Endodermal cell (in vitro differentiated cells): ENCODE measurements at regions not wholly inside any gene's neighbourhood (a gene's known extent, or its start where the extent isn't known, plus 50 kb on each side); places are given as distances from the start of the nearest gene placed in this dataset.

ENCODE experiments used
- DNase-seq: peaks from one replicate; pipeline ENCODE4 v3.0.0-alpha.2; 2017
- H3K27ac ChIP-seq: 2 replicates; pipeline ENCODE4 v1.5.1; 2013; ENCODE audit warnings: mild to moderate bottlenecking, low read depth, low read length, moderate library complexity
- H3K27me3 ChIP-seq: 2 replicates; pipeline ENCODE4 v1.6.1; 2013; ENCODE audit warnings: mild to moderate bottlenecking, low read length, moderate library complexity; ENCODE audit not compliant: insufficient read depth, control insufficient read depth, poor library complexity, severe bottlenecking
- H3K36me3 ChIP-seq: 2 replicates; pipeline ENCODE4 v1.7.0; 2013; ENCODE audit warnings: mild to moderate bottlenecking, low read length, moderate library complexity; ENCODE audit not compliant: control insufficient read depth, insufficient read depth
- H3K4me1 ChIP-seq: one replicate; pipeline ENCODE4 v1.7.0; 2013; ENCODE audit warnings: low read length; ENCODE audit not compliant: control insufficient read depth, insufficient read depth
- H3K4me3 ChIP-seq: 2 replicates; pipeline ENCODE4 v1.5.1; 2013; ENCODE audit warnings: mild to moderate bottlenecking, low read length, moderate library complexity
- H3K9ac ChIP-seq: 2 replicates; pipeline ENCODE4 v1.6.1; 2013; ENCODE audit warnings: mild to moderate bottlenecking, low read length, moderate library complexity; ENCODE audit not compliant: poor library complexity, severe bottlenecking; ENCODE audit errors: extremely low read depth
- H3K9me3 ChIP-seq: 2 replicates; pipeline ENCODE4 v1.6.1; 2013; ENCODE audit warnings: mild to moderate bottlenecking, low read length, moderate library complexity; ENCODE audit not compliant: control insufficient read depth
- H3K27ac Mint-ChIP-seq: 2 replicates; pipeline ENCODE4 v1.8.0; 2020; ENCODE audit warnings: mixed read lengths
- H3K27me3 Mint-ChIP-seq: 2 replicates; pipeline ENCODE4 v1.8.0; 2021; ENCODE audit warnings: mild to moderate bottlenecking, mixed read lengths; ENCODE audit not compliant: insufficient read depth
- H3K36me3 Mint-ChIP-seq: 2 replicates; pipeline ENCODE4 v1.8.0; 2020; ENCODE audit warnings: low read depth, mixed read lengths
- H3K4me1 Mint-ChIP-seq: 2 replicates; pipeline ENCODE4 v1.8.0; 2020; ENCODE audit warnings: mixed read lengths
- H3K4me3 Mint-ChIP-seq: 2 replicates; pipeline ENCODE4 v1.8.0; 2020; ENCODE audit warnings: mild to moderate bottlenecking, moderate library complexity, mixed read lengths
- H3K9me3 Mint-ChIP-seq: 2 replicates; pipeline ENCODE4 v1.8.0; 2020; ENCODE audit warnings: mild to moderate bottlenecking, mixed read lengths
- WGBS, 2 experiments: methylation state at CpG; one replicate each; pipeline versions ENCODE4 v1.1.5 to v1.1.7; 2013; ENCODE audit warnings: missing lambda C conversion rate in 2 of 2, mixed read lengths in 1 of 2; ENCODE audit not compliant: insufficient coverage in 1 of 2, insufficient read length in 1 of 2; 5-methylcytosine and 5-hydroxymethylcytosine counted together
- TF ChIP-seq, protein P1 (sequence below): fragments of 200-600 bp; sonication (generic); conservative IDR thresholded peaks from 2 replicates; pipeline ENCODE4 v1.5.0; 2021; ENCODE audit warnings: antibody characterized with exemption, mild to moderate bottlenecking

DNA sequence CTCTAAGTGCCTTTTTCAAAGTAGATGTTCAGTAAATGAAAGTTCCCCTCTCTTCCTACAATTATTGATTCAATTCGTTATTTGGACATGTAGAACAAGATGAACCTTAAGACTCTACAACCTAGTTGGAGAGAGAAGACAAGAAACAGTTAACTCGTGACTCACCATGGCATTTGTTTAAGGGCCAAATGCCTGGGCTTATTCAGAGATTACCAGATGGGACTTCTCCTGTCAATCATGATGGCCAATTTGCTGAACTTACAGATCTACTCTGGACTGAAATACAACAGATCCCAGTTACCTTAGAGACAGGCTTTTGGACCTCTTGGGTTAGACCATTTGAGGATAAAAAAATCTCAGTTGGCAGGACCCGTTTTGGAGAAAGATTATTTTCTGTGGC, 93.5 kb downstream of the C1orf94 start:
- 64 to 73% methylated on average over 2 to 3 of the region's 3 CpGs for WGBS, 2 experiments
- H3K9me3 Mint-ChIP-seq = no peaks in the 10 kb centered on the region
- Histone ChIP-seq H3K27ac (no peak overlapping the region), H3K27me3 (peaks cover 12% of the 10 kb centered on the region), H3K4me1 (no peaks in the 10 kb centered on the region), H3K36me3 (no peaks in the 10 kb centered on the region), H3K9me3 (no peaks in the 10 kb centered on the region), H3K9ac (no peak overlapping the region), H3K4me3 (no peak overlapping the region)
- no peak overlapping the region for H3K4me3 Mint-ChIP-seq
- peaks cover 38% of the 10 kb centered on the region for H3K27me3 Mint-ChIP-seq
- no peaks in the 10 kb centered on the region for H3K4me1 Mint-ChIP-seq
- no peaks in the 10 kb centered on the region for H3K36me3 Mint-ChIP-seq
- no peak overlapping the region for H3K27ac Mint-ChIP-seq
- TF ChIP-seq, protein P1, sequence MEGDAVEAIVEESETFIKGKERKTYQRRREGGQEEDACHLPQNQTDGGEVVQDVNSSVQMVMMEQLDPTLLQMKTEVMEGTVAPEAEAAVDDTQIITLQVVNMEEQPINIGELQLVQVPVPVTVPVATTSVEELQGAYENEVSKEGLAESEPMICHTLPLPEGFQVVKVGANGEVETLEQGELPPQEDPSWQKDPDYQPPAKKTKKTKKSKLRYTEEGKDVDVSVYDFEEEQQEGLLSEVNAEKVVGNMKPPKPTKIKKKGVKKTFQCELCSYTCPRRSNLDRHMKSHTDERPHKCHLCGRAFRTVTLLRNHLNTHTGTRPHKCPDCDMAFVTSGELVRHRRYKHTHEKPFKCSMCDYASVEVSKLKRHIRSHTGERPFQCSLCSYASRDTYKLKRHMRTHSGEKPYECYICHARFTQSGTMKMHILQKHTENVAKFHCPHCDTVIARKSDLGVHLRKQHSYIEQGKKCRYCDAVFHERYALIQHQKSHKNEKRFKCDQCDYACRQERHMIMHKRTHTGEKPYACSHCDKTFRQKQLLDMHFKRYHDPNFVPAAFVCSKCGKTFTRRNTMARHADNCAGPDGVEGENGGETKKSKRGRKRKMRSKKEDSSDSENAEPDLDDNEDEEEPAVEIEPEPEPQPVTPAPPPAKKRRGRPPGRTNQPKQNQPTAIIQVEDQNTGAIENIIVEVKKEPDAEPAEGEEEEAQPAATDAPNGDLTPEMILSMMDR = no peak
- DNase-seq = no peak

DNA sequence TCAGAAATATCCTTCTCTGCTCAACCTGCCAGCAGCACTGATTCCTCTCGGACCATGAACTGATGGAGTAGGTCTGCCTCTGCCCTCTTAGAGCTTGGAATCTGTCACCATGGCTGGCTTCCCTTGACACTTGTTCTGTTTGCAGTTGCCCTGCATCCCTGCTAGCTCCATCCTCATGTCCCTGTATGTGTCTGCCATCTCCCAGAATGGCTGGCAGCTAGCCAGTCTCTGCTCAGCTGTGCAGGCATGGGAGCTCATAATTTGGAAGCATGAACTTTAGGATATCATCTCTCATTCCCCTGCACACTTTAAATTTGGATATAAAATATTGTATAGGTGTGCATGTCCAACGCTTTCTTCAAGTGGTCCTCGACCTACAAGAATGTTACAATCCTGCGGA, 95.4 kb downstream of the C1orf94 start:
- no peak overlapping the region for H3K27ac ChIP-seq
- TF ChIP-seq, protein P1 = no peak
- no peak overlapping the region for H3K4me3 Mint-ChIP-seq
- no peaks in the 10 kb centered on the region for H3K27me3 ChIP-seq
- H3K9ac ChIP-seq = no peak overlapping the region
- DNase-seq = peak; percentile 7
- H3K27me3 Mint-ChIP-seq = peaks cover 29% of the 10 kb centered on the region
- no peaks in the 10 kb centered on the region for H3K4me1 ChIP-seq
- no peaks in the 10 kb centered on the region for H3K9me3 Mint-ChIP-seq
- 89 to 90% methylated on average over 4 of the region's 4 CpGs for WGBS, 2 experiments
- no peaks in the 10 kb centered on the region for H3K36me3 Mint-ChIP-seq
- no peak overlapping the region for H3K27ac Mint-ChIP-seq
- no peaks in the 10 kb centered on the region for H3K36me3 ChIP-seq
- H3K9me3 ChIP-seq = no peaks in the 10 kb centered on the region
- no peak overlapping the region for H3K4me3 ChIP-seq
- no peaks in the 10 kb centered on the region for H3K4me1 Mint-ChIP-seq

DNA sequence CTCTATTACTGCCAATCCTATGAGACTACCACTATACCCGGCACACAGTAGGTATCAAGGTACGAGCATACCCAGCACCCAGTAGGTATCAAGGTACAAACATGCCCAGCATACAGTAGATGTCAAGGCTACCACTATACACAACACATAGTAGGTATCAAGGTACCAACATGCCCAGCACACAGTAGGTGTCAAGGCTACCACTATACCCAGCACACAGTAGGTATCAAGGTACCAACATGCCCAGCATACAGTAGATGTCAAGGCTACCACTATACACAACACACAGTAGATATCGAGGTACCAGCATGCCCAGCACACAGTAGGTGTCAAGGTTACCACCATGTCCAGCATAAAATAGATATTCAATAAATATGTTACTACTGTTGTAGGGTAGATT, 98.4 kb downstream of the C1orf94 start:
- DNase-seq = no peak
- no peaks in the 10 kb centered on the region for H3K36me3 ChIP-seq
- Mint-ChIP-seq H3K27ac (no peak overlapping the region), H3K9me3 (no peaks in the 10 kb centered on the region), H3K4me3 (no peak overlapping the region), H3K4me1 (peaks cover 1% of the 10 kb centered on the region), H3K27me3 (peaks cover 17% of the 10 kb centered on the region), H3K36me3 (no peaks in the 10 kb centered on the region)
- WGBS, 2 experiments = 89% methylated on average over 3 of the region's 3 CpGs; no CpG with 5 or more reads in 1 of the 2 experiments
- TF ChIP-seq, protein P1 = no peak
- peaks cover 3% of the 10 kb centered on the region for H3K4me1 ChIP-seq
- peaks cover 7% of the 10 kb centered on the region for H3K27me3 ChIP-seq
- H3K9ac ChIP-seq = no peak overlapping the region
- no peaks in the 10 kb centered on the region for H3K9me3 ChIP-seq
- H3K27ac ChIP-seq = no peak overlapping the region
- H3K4me3 ChIP-seq = no peak overlapping the region
